KOPT-K1 (cell line): ENCODE measurements at regions not wholly inside any gene's neighbourhood (a gene's known extent, or its start where the extent isn't known, plus 50 kb on each side); places are given as distances from the start of the nearest gene placed in this dataset.
"Not testable (repeated sequence)": the region's sequence is repeated elsewhere in the genome, so short reads cannot be mapped to it uniquely, and the experiment has no call there.

Experiments used
- H3K27ac ChIP-seq: fragments of 200-600 bp; sonication (generic); 2 replicates; pipeline ENCODE4 v1.5.1; 2016; ENCODE audit warnings: antibody characterized with exemption, mild to moderate bottlenecking, low read depth, low read length; ENCODE audit not compliant: poor library complexity, severe bottlenecking
- H3K36me3 ChIP-seq: fragments of 200-600 bp; sonication (generic); 2 replicates; pipeline ENCODE4 v1.5.1; 2017; ENCODE audit warnings: antibody characterized with exemption, mild to moderate bottlenecking, low read length, moderate library complexity; ENCODE audit not compliant: insufficient read depth
- H3K9me3 ChIP-seq: fragments of 200-600 bp; sonication (generic); 2 replicates; pipeline ENCODE4 v1.5.1; 2017; ENCODE audit warnings: antibody characterized with exemption, low read length, mild to moderate bottlenecking; ENCODE audit not compliant: insufficient read depth, poor library complexity, severe bottlenecking

DNA sequence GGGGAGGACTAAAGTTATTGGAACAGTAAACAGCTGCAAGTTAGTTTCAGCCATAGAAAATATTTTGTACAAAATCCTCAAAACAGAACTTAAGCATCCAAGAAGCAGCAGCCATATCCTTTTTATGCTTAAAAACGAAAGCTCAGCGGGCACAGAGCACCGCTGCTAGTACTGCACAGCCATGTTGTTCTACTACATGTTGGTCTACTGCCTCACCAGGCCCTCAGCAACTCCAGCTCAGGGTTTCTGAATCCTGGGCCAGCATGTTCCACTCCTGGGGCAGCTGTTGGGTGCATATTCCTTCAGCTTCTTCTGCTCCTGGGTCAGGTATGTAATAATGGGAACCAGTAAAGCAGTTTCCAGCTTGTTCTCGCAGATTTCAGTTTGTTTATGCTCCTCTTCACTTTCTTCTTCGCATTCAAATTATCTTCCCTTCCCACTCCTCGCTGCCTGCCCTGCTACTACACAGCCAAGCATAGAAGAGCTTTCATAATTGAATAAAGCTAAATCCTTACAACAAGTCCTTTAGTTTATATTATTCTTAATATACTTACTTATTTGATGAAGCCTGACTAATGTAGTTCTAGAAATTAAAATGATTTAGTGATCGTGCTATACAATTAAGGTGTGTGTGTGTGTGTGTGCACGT lies 820.5 kb upstream of the ATXN8OS start:
- H3K36me3 ChIP-seq, result no peaks in the 10 kb centered on the region
- H3K27ac ChIP-seq, result peak overlapping the region; percentile 69
- H3K9me3 ChIP-seq, result no peaks in the 10 kb centered on the region

DNA sequence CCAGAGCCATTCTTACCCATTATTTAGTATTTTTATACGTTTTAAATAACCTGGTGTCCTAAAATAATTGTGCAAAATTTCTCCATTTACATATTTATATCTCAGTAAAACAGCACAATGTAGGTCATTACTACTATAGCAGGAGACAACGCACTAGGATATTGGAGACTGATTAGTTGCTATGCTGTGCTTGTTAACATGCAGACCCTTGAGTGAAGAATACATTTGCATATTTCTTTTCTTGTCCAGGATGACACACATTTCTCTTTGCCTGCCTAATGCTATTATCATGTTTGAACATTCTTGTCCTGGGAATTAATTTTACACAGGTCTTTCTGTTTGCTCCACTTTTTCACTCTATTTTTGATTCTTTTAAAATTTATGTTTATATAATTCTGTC lies 823.8 kb upstream of the ATXN8OS start:
- H3K27ac ChIP-seq, result no peak overlapping the region
- H3K36me3 ChIP-seq, result no peaks in the 10 kb centered on the region
- H3K9me3 ChIP-seq, result no peaks in the 10 kb centered on the region

DNA sequence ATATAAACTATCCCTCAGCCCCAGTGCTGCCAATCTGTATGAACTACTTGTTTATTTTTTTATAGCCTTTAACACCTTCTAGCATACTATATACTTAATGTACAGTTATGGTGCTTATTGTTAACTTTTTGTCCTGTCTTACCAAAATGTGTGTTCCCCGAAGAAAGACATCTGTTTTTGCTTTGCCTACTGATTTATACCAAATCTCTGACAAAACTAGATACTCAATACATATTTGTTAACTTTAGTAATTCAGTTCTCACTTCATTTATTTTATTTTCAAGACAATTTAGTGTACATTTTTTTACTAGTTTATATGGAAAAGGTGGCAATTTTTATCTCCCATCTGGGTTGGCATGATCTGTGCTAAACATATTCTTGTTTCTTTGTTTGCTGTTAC lies 824.3 kb upstream of the ATXN8OS start:
- Histone ChIP-seq H3K27ac (no peak overlapping the region), H3K9me3 (no peaks in the 10 kb centered on the region), H3K36me3 (no peaks in the 10 kb centered on the region)

DNA sequence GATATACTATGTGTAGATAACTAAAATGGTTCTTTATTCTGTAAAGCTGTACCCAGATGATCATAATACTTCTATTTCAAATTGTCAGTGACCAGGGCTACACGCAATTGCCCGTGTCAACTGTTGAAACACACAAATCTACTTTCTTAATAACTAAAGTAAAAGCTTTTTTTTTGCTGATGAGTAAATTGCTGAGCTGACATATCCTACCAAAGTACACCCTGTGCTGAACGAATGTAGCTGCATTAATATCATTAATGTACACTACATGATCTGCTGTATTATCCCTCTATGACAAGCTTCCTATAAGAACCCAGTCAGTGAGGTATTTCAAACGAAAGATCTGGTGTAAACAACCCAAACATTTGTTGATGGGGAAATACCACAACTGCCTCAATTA lies 827.2 kb upstream of the ATXN8OS start:
- no peaks in the 10 kb centered on the region for H3K9me3 ChIP-seq
- H3K27ac ChIP-seq, result no peak overlapping the region
- no peaks in the 10 kb centered on the region for H3K36me3 ChIP-seq

DNA sequence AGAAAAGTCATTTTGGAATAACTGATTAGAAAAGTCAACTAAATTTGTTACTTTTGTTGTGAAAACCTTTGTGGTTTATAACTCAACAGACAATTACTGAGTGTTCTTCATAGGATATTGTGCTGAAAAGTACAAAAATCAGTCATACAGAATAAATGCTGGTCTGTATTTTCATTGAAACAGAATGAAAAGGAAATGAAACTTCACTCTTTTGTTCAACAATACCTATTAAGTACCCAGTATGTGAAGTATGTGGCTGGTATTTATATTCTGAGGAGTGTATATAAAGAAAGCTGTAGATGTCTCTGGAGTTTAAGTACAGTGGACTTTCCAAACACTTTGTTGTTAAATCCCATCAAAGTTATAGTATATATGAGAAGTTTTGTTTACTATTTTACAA lies 828.4 kb upstream of the ATXN8OS start:
- H3K27ac ChIP-seq, result no peak overlapping the region
- H3K9me3 ChIP-seq, result no peaks in the 10 kb centered on the region
- H3K36me3 ChIP-seq, result no peaks in the 10 kb centered on the region

DNA sequence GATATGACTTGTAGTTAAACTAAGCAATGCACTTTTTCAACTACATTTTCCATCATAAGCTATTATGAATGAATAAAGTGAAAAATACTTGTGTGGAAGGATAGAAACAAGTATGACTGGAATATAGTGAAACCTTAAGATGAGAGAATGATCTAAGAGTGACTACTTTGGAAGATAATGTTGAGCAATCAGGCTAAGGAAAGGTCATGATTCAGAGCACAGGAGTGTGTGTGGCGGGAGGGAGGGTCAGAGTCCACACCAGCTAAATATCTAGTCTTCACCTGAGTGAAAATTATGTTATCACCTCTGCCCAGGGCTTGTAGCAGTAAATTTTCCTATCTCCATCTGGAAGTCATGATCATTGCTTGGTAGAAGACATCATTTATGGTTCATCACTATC lies 833.4 kb upstream of the ATXN8OS start:
- Histone ChIP-seq H3K9me3 (no peaks in the 10 kb centered on the region), H3K27ac (no peak overlapping the region), H3K36me3 (no peaks in the 10 kb centered on the region)

DNA sequence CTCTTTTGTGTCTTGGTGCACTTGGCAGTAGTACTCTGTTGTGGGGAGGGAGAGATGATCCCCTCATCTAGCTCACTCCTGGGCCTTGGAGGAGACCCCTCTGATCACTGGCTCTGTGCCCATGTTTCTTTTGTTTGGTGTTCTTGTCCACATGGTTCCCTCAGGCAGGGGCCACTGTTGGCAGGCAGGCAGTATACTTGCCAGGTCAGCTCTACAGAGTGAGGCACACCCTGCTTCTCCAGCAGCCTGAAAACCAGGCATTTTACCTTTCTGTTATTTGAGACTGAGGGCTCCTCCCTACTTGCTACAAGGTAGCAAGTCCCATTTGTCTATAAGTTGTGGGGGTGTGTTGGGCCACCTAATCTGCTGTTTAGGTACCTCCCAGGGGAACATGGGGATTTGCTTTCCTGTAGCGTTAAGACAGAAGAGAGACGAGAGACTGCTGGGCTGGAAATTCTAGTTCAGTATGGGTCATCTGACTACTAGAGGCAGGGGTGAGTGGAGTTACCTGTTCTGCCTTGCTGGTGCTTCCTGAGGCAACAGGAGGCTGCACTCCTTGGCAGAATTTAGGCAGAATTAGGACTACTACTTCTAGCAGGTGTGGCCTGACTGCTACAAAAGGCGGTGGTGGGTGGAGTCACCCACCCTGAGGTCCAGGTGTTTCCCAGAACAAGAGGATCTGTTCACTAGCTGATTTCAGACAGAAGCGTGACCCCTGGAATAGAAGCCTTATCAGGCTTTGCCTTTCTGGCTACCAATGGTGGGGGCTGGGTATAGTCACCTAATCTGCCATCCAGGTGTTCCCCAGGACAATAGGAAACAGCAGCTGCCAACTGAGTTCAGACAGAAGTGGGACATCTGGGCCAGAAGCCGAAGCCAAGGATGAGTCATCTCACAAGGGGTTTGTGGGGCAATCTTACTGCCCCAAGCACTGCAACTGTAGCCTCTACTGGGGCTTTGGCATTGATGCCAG lies 843.0 kb upstream of the ATXN8OS start:
- no peak overlapping the region for H3K27ac ChIP-seq
- no peaks in the 10 kb centered on the region for H3K9me3 ChIP-seq
- H3K36me3 ChIP-seq, result no peaks in the 10 kb centered on the region

DNA sequence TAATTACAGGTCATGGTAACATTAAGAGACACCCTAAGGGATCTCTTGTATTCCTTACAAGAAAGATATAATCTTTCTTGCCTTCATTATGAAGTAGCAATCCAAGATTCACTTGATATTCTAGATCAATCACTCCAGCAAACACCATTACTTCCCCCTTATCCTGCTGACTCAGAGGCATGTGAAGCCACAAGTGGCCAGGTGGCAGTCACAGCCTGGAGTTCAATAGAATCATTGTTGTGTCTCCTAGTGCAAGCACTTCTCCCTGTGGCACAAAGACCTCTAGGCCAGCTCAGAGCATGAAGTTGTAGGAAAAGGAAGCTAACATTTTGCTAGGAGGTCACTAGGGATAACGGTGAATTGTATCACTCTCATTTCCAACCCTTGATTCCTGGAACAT lies 864.3 kb upstream of the ATXN8OS start:
- Histone ChIP-seq H3K36me3 (no peaks in the 10 kb centered on the region), H3K9me3 (no peaks in the 10 kb centered on the region), H3K27ac (no peak overlapping the region)

DNA sequence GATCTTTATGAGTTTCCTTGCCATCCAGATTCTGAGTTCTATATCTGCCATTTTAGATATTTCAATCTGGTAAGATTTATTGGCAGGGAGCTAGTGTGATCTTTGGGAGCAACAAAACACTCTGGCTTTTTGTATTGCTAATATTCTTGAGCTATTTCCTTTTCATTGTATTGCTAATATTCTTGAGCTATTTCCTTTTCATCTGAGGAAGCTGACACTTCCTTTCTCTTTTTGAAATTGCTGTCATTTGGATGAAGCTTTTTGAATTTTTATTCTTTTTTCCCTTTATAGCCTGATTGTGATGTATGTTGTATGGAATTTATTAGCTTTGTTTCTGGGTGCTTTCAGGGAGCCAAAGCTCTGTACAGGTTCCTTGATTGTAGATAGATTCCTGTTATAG lies 873.5 kb upstream of the ATXN8OS start:
- no peaks in the 10 kb centered on the region for H3K9me3 ChIP-seq
- H3K36me3 ChIP-seq, result no peaks in the 10 kb centered on the region
- H3K27ac ChIP-seq, result no peak overlapping the region

DNA sequence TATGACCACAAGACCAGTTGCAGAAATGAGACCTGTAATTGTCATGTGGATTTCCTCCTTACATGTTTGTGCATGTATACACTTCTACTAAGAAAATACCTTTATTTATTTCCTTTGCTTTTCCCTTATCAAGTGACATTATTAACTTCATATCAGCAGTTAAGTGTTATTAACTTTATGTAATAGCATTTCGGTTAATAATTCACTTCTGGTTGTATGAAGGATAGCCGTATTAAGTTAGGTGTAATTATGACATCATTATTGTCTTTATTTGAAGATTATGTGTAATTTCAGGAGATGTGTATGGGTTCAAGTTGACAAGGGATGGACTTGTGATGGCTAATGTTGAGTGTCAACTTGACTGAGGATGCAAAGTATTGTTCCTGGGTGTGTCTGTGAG lies 881.2 kb upstream of the ATXN8OS start:
- Histone ChIP-seq H3K9me3 (no peaks in the 10 kb centered on the region), H3K36me3 (no peaks in the 10 kb centered on the region), H3K27ac (no peak overlapping the region)

DNA sequence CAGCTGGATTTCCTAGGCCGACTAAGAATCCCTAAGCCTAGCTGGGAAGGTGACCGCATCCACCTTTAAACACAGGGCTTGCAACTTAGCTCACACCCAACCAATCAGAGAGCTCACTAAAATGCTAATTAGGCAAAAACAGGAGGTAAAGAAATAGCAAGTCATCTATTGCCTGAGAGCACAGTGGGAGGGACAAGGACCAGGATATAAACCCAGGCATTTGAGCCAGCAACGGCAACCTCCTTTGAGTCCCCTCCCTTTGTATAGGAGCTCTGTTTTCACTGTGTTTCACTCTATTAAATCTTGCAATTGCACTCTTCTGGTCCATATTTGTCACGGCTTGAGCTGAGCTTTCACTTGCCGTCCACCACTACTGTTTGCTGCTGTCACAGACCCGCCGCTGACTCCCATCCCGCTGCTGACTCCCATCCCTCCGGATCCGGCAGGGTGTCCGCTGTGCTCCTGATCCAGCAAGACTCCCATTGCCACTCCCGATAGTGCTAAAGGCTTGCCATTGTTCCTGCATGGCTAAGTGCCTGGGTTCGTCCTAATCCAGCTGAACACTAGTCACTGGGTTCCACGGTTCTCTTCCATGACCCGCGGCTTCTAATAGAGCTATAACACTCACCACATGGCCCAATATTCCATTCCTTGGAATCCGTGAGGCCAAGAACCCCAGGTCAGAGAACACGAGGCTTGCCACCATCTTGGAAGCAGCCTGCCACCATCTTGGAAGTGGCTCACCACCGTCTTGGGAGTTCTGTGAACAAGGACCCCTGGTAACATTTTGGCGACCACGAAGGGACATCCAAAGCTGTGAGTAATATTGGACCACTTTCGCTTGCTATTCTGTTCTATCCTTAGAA lies 885.8 kb upstream of the ATXN8OS start:
- not testable (repeated sequence) for H3K9me3 ChIP-seq, H3K36me3 ChIP-seq, H3K27ac ChIP-seq

DNA sequence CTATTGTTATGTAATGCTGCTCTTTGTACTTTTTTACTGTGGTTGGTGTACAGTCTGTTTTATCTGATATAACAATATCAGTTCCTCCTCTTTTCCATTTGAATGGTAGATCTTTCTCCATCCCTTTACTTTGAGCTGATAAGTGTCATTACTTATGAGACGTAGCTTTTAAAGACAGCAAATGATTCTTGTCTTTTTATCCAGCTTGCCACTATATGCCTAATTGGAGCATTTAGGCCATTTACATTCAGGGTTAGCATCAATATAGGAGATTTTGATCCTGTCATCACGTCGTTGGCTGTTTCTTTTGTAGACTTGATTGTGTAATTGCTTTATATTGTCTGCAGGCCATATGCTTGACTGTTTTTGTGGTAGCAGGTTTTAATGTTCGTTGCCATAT lies 894.2 kb upstream of the ATXN8OS start:
- no peaks in the 10 kb centered on the region for H3K36me3 ChIP-seq
- H3K9me3 ChIP-seq, result no peaks in the 10 kb centered on the region
- H3K27ac ChIP-seq, result no peak overlapping the region

DNA sequence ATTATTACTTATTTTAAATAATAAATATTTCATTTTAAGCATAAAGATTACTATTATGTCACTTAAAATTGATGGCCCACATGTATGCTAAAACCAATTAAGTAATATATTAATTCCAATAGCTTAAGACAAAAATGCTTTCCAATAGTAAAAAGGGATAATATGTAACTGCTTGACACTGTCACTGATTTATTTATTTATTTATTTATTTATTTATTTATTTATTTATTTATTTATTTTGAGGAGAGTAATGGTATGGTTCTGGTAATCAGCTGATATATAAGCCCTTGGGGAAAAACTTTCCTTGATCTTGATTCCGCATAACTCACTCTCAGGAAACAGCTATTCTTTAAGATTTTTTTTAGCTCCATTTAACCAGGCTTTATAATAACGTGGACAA lies 903.0 kb upstream of the ATXN8OS start:
- Histone ChIP-seq H3K9me3 (no peaks in the 10 kb centered on the region), H3K36me3 (no peaks in the 10 kb centered on the region), H3K27ac (no peak overlapping the region)

DNA sequence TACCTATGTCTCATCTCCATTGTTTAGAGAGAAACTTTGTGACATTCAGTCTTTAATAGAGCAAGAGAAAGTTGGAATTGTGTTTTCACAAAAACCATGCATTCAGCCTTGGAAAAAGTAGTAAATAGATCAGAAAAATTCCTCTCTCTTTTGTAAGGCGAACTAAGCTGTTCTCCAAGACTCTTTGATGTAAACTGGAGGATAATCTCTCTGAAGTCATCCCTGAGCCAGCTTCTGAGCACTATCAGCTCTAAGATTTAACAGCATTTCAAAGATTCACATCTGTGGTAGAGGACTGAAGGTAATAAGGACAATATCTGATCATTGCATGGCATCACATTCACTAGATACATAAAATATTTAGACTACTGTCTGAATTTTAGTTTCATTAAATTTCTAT lies 904.6 kb upstream of the ATXN8OS start:
- Histone ChIP-seq H3K9me3 (no peaks in the 10 kb centered on the region), H3K27ac (no peak overlapping the region), H3K36me3 (no peaks in the 10 kb centered on the region)

DNA sequence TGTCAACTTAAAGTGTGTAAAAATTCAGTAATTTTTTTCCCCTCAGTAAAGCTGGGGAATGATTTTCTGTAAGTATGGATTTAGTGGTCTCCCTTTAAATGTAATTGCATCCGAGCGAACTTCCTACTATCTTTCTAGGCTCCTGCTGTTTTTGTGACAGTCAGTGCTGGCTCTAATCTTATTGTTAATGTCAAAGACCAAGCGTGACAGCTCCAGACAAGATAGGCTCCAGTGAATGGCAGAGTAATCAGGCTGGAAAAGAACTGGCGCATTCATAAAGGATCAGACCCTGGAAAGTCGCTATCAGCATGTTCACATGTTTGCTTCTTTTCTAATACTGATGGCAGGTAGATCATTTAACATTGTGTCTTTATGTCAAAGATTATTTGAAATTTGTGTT lies 908.0 kb upstream of the ATXN8OS start:
- no peaks in the 10 kb centered on the region for H3K36me3 ChIP-seq
- H3K9me3 ChIP-seq, result no peaks in the 10 kb centered on the region
- no peak overlapping the region for H3K27ac ChIP-seq
